HuH-7.5 (cell line): ENCODE measurements at regions not wholly inside any gene's neighbourhood (a gene's known extent, or its start where the extent isn't known, plus 50 kb on each side); places are given as distances from the start of the nearest gene placed in this dataset.

ENCODE experiments used
- DNase-seq: peaks from one replicate; pipeline ENCODE4 v3.0.0; 2011; ENCODE audit warnings: low spot score

DNA sequence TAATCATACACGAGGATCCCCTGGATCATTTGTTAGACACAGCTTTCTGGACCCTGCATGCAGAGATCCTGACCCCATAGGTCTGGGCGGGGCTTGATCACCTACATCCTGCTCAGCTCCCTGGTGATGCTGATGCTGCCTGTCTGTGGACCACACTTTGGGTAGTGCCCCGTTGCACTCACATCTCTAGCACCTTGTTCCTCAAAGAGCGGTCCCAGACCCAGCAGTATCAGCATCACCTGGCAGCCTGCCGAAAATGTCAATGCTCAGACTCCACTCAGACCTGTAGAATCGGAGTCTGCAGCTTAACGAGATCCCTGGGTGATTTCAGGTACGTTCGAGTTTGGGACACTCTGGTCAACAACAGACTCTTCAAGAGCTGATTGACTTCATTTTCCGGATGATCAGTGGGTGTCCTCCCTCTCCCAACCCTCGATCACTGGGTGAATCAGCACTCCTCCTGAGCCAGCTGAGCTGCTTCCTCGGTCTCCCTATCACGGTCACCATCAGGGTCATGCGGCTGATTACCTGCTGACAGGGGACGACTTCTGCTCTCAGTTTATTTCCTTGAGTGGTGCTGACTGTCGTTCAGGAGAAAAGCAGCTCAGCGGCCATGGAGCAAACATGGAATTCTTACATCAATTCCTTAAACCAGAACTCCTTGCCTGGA, 150.6 kb upstream of the RAB12 start:
- DNase-seq: no peak

DNA sequence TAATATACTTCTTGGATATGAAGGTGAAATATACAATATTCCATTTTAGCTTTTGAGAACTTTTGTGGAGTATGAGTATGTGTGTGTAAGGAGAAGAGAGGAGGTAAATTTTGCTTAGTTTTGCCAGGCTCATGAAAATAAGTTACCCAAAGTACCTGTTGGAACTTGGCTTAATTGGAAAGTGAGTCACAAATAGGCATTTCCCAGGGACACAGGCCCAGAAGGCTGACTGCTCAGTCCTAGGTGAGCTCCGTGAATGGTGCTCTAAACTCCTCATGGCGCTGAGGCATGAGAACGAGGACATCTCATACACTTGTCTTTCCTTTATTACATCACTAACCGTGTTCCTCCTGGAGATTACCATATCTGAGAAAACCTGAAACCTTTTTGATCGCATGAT, 148.5 kb upstream of the RAB12 start:
- no peak for DNase-seq

DNA sequence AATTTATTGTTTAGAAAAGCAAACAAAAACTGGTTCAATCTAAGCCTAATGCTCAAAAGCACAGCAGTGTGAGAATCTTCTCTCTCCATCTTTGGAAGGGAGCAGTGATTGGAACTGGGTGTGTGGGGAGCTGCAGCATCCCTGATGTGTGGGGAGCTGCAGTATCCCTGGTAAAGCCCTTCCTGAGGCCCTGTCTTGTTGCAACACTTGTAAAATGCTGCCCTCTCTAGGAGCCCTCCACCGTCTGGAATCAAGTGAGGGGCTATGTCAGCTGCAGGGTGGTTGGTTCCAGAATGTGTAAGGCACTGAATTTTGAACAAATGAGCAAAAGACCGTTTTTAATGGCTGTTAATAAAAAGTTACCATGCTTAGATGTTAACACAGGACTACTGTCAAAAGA, 147.7 kb upstream of the RAB12 start:
- no peak for DNase-seq

- no peak for DNase-seq
Observed at GRCh38 chr18:8462651-8463185, 146.5 kb upstream of the RAB12 start.

GRCh38 chr18:8463791-8464190, 145.4 kb upstream of the RAB12 start:
- no peak for DNase-seq

DNA sequence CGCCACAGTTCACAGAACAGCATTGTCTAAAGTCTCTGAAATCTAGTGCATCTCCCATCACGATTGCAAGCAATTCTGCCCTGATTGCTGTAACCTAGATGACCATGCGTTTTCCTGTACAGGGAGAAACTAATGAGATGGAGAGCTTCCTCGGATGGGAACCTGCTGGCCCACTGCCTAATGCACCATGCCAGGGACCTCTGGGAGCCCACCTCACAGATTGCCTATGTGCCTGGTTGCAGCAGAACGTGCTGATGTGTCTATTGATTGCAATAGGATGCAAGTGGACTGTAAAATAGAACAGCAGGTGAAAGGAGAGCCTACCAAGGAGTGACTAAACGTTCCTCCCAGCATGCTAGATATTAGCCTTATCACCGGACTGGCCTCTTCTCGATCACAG, 141.0 kb upstream of the RAB12 start:
- DNase-seq: no peak

GRCh38 chr18:8468921-8469335, 140.3 kb upstream of the RAB12 start:
- no peak for DNase-seq

GRCh38 chr18:8469544-8470130, 139.6 kb upstream of the RAB12 start:
- DNase-seq: no peak

DNA sequence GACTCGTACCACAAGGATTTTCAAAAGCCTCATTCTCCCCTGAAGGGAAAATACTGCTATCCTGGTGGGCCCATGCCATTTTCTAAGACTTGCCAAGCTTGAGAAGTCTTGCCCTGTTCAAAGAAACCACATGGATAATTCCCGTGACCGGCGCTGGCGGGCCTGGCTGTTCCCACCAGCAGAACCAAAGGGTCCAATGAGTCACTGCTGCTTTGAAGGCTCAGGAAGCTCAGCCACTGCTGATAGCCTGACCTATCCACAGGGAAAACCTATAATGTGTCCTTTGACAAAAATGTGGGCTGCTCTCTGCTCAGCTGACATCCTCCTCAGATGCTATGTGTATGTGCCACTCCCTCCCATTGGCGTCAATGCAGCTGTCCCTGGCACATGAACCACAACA, 137.9 kb upstream of the RAB12 start:
- no peak for DNase-seq

GRCh38 chr18:8474661-8475060, 134.6 kb upstream of the RAB12 start:
- DNase-seq: no peak

- DNase-seq: no peak
Observed at GRCh38 chr18:8477615-8478014, 131.6 kb upstream of the RAB12 start.

DNA sequence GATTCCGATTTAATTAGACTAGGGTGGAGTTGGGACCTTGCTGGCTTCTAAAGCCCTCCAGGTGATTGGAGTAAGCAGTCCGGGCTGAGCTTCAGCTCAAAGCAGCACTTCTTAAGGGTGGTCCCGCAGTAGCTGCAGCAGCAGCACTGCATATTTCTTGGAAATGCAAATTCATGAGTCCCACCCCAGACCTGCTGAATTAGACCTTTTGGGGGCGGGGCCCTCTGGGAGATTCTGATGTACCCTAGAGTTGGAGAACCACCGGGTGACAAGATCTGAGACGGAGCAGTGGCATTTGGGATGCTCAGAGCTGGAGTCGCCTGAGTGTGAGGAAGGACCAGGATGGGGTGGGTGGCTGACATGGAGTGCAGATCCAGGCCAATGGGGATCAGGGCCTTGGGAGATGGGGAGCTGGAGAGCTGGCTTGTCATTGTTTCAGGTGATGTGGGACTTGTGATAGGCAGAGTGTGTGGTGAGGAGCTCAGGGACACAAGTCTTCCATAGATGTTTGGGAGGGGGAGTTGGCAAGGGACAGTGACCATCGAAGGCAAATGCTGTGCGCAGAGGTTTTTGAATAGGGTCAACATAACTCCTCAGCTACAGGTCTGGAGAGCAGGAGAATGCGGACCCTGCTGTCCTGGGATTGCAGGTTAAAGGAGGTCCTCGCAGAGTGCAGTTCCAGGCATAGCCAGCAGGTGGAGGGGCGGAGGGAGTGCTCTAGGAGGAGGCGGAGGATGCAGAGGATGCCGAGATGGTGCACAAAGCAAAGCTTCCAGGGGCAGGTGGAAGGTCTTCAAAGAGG, 130.9 kb upstream of the RAB12 start:
- DNase-seq: peak; percentile 65

- no peak for DNase-seq
Observed at GRCh38 chr18:8478968-8479370, 130.3 kb upstream of the RAB12 start.

GRCh38 chr18:8479789-8480188, 129.4 kb upstream of the RAB12 start:
- DNase-seq: no peak

GRCh38 chr18:8480506-8481328, 128.5 kb upstream of the RAB12 start:
- peak; percentile 29 for DNase-seq

GRCh38 chr18:8484951-8485350, 124.3 kb upstream of the RAB12 start:
- DNase-seq: no peak

- no peak for DNase-seq
Observed at GRCh38 chr18:8489761-8490160, 119.5 kb upstream of the RAB12 start.

- no peak for DNase-seq
Observed at GRCh38 chr18:8491516-8491915, 117.7 kb upstream of the RAB12 start.

DNA sequence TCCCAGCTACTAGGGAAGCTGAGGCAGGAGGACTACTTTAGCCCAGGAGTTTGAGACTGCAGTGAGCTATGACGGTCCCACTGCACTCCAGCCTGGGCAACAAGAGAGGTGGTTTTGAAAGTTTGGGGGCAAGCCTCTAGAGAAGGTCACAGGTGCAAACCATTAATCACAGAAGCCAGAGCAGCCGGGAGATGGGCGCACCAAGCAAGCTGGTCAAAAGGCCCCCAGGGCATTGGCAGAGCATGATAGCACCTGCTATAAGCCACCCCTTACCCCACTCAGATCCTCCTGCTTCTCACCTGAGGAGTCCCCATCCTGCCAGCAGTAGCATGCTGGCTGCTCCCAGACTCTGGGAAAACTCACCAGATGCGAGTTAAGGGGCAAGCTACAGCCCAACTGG, 116.1 kb upstream of the RAB12 start:
- no peak for DNase-seq

GRCh38 chr18:8496186-8496585, 113.1 kb upstream of the RAB12 start:
- no peak for DNase-seq

- no peak for DNase-seq
Observed at GRCh38 chr18:8498905-8499304, 110.3 kb upstream of the RAB12 start.
